Hypothalamus (tissue), 51 donors: ENCODE measurements at regions not wholly inside any gene's neighbourhood (a gene's known extent, or its start where the extent isn't known, plus 50 kb on each side); places are given as distances from the start of the nearest gene placed in this dataset.
A peak's percentile ranks its signal among the peaks of the same experiment; 100 is the strongest.
"Not testable (repeated sequence)": the region's sequence is repeated elsewhere in the genome, so short reads cannot be mapped to it uniquely, and the experiment has no call there.

ENCODE experiments used
- DNase-seq, 51 donors: peaks; one replicate each; lab custom pipeline; 2025; lab: John Stamatoyannopoulos, UW

- peak in 1 of 51 donors; percentile 0 for DNase-seq
Measured at GRCh38 chrX:96486687-96487086, 198.0 kb upstream of the DIAPH2 start.

GRCh38 chrX:96502507-96502906 is 182.1 kb upstream of the DIAPH2 start:
- no peak for DNase-seq

GRCh38 chrX:96529386-96529785 is 155.3 kb upstream of the DIAPH2 start:
- not testable (repeated sequence) for DNase-seq

GRCh38 chrX:96538104-96538725 is 146.4 kb upstream of the DIAPH2 start:
- no peak for DNase-seq

- DNase-seq, result no peak
Measured at GRCh38 chrX:96540111-96540631, 144.5 kb upstream of the DIAPH2 start.

- not testable (repeated sequence) for DNase-seq
Measured at GRCh38 chrX:96546281-96546680, 138.4 kb upstream of the DIAPH2 start.

- no peak for DNase-seq
Measured at GRCh38 chrX:96551322-96551872, 133.2 kb upstream of the DIAPH2 start.

- no peak for DNase-seq
Measured at GRCh38 chrX:96556886-96557285, 127.8 kb upstream of the DIAPH2 start.

- not testable (repeated sequence) for DNase-seq
Measured at GRCh38 chrX:96561129-96561528, 123.5 kb upstream of the DIAPH2 start.

- no peak for DNase-seq
Measured at GRCh38 chrX:96563646-96564045, 121.0 kb upstream of the DIAPH2 start.

- DNase-seq, result no peak
Measured at GRCh38 chrX:96564595-96564994, 120.0 kb upstream of the DIAPH2 start.

GRCh38 chrX:96566878-96567277 is 117.8 kb upstream of the DIAPH2 start:
- DNase-seq, result no peak

GRCh38 chrX:96568071-96568470 is 116.6 kb upstream of the DIAPH2 start:
- no peak for DNase-seq

GRCh38 chrX:96569034-96569433 is 115.6 kb upstream of the DIAPH2 start:
- DNase-seq, result no peak

- DNase-seq, result no peak
Measured at GRCh38 chrX:96575011-96575410, 109.6 kb upstream of the DIAPH2 start.

GRCh38 chrX:96576368-96576767 is 108.3 kb upstream of the DIAPH2 start:
- no peak for DNase-seq

- DNase-seq, result no peak
Measured at GRCh38 chrX:96578781-96579180, 105.9 kb upstream of the DIAPH2 start.

- no peak for DNase-seq
Measured at GRCh38 chrX:96579252-96579651, 105.4 kb upstream of the DIAPH2 start.

- DNase-seq, result no peak
Measured at GRCh38 chrX:96590403-96590802, 94.2 kb upstream of the DIAPH2 start.

GRCh38 chrX:96591421-96591820 is 93.2 kb upstream of the DIAPH2 start:
- peak in 13 of 51 donors; percentile 0 to 5 (median 1) for DNase-seq

- DNase-seq, result not testable (repeated sequence)
Measured at GRCh38 chrX:96597847-96598246, 86.8 kb upstream of the DIAPH2 start.

GRCh38 chrX:96611619-96612362 is 72.9 kb upstream of the DIAPH2 start:
- DNase-seq, result no peak
